Kidney (tissue), 13 donors: ENCODE measurements at regions not wholly inside any gene's neighbourhood (a gene's known extent, or its start where the extent isn't known, plus 50 kb on each side); places are given as distances from the start of the nearest gene placed in this dataset.

Source experiments
- DNase-seq, 5 donors: peaks; one replicate each; pipeline ENCODE4 v3.0.0-alpha.2; 2013 to 2020
- FAIRE-seq: peaks from 2 replicates; lab custom pipeline; 2012; peaks lifted over from hg19 to GRCh38; lab: Jason Lieb, UNC
- H3K27ac ChIP-seq, 2 donors: one replicate each; pipeline ENCODE4 v1.7.0; 2013; ENCODE audit warnings: low read depth in 2 of 2, low read length in 2 of 2, inconsistent platforms in 1 of 2
- H3K27me3 ChIP-seq: one replicate; pipeline ENCODE4 v1.7.1; 2013; ENCODE audit warnings: low read length, inconsistent platforms; ENCODE audit not compliant: control insufficient read depth, insufficient read depth
- H3K36me3 ChIP-seq, 3 donors: one replicate each; pipeline versions ENCODE4 v1.7.0 to v1.7.1; 2013; ENCODE audit warnings: low read length in 3 of 3, control low read depth in 1 of 3, inconsistent platforms in 1 of 3; ENCODE audit not compliant: insufficient read depth in 3 of 3, control insufficient read depth in 2 of 3
- H3K4me1 ChIP-seq, 3 donors: one replicate each; pipeline versions ENCODE4 v1.7.0 to v1.7.1; 2013; ENCODE audit warnings: low read length in 3 of 3, inconsistent platforms in 1 of 3, low read depth in 1 of 3; ENCODE audit not compliant: control insufficient read depth in 2 of 3, insufficient read depth in 2 of 3
- H3K4me3 ChIP-seq, 3 donors: one replicate each; pipeline versions ENCODE4 v1.7.0 to v1.8.1; 2013; ENCODE audit warnings: low read length in 3 of 3, control low read depth in 1 of 3, inconsistent platforms in 1 of 3
- H3K9ac ChIP-seq, 3 donors: one replicate each; pipeline versions ENCODE4 v1.7.0 to v1.7.1; 2013; ENCODE audit warnings: low read length in 3 of 3, control low read depth in 1 of 3, inconsistent platforms in 1 of 3
- H3K9me3 ChIP-seq, 3 donors: one replicate each; pipeline versions ENCODE4 v1.7.0 to v1.7.1; 2013; ENCODE audit warnings: low read length in 3 of 3, control low read depth in 1 of 3, inconsistent platforms in 1 of 3; ENCODE audit not compliant: control insufficient read depth in 2 of 3, insufficient read depth in 1 of 3
- intact Hi-C: fragments of 100-400 bp; cut with DNase I; formaldehyde crosslinking; loops from one replicate; pipeline ENCODE4 v1.11.1; 2022
- TF ChIP-seq, protein P1 (sequence below): IDR thresholded peaks from 3 replicates; pipeline ENCODE4 v1.5.1; 2012; ENCODE audit warnings: mild to moderate bottlenecking, moderate library complexity, borderline replicate concordance; ENCODE audit not compliant: insufficient read depth; ENCODE audit errors: extremely low read depth
- donor health status: control.
- donor health status: control.
- donor health status: control.
- donor health status: control.
- donor health status: control.
- donor health status: DM: yes; HTN: yes; CAD: no.
- donor health status: Normal renal cell carcinoma (clear cell type).

DNA sequence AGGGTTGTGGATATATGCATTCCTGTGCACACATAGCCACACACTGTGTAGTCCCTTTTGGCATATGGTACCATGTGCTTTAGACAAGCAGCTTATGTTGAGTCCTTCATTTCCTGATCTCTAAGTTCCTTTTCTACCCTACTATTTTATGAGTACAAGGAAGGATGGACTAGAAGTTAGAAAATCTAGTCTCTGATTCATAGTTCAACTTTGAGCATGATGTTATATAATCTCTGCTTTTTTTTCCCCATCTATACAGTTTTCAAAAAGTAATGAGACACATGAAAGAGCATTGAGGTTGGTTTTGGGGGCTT lies 123.6 kb downstream of the PLEKHG1 start:
- H3K27ac ChIP-seq, result no peak overlapping the region
- H3K9me3 ChIP-seq, result no peaks in the 10 kb centered on the region
- peaks cover 0 to 6% (median 0%) of the 10 kb centered on the region in 3 donors for H3K4me1 ChIP-seq
- no peak overlapping the region for H3K9ac ChIP-seq
- FAIRE-seq, result no peak
- no peak for DNase-seq
- intact Hi-C loops, result no loop called here
- H3K27me3 ChIP-seq, result no peaks in the 10 kb centered on the region
- H3K4me3 ChIP-seq, result no peak overlapping the region
- no peaks in the 10 kb centered on the region for H3K36me3 ChIP-seq
- TF ChIP-seq, protein P1, sequence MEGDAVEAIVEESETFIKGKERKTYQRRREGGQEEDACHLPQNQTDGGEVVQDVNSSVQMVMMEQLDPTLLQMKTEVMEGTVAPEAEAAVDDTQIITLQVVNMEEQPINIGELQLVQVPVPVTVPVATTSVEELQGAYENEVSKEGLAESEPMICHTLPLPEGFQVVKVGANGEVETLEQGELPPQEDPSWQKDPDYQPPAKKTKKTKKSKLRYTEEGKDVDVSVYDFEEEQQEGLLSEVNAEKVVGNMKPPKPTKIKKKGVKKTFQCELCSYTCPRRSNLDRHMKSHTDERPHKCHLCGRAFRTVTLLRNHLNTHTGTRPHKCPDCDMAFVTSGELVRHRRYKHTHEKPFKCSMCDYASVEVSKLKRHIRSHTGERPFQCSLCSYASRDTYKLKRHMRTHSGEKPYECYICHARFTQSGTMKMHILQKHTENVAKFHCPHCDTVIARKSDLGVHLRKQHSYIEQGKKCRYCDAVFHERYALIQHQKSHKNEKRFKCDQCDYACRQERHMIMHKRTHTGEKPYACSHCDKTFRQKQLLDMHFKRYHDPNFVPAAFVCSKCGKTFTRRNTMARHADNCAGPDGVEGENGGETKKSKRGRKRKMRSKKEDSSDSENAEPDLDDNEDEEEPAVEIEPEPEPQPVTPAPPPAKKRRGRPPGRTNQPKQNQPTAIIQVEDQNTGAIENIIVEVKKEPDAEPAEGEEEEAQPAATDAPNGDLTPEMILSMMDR, result no peak

DNA sequence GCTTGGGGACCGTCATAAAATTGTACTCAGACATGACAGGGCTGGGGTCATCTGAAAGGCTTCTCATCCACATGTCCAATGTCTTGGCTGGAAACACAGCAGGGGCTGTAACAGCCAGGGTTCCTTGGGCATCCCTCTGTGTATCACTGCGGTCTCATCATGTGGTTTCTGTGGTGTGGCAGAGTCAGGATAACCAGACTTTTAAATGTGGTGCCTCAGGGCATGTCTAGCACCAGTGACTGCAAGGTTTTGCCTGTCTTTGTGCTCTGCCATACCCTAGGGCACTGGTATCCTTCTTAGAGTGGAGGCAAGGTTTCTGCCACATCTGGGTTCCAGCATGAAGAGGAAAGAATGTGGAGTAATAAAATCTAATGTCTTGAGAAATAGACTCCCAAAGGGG lies 124.2 kb downstream of the PLEKHG1 start:
- H3K9me3 ChIP-seq, result no peaks in the 10 kb centered on the region
- DNase-seq (no peak), FAIRE-seq (no peak)
- H3K9ac ChIP-seq, result no peak overlapping the region
- H3K36me3 ChIP-seq, result no peaks in the 10 kb centered on the region
- no peak overlapping the region for H3K27ac ChIP-seq
- H3K27me3 ChIP-seq, result no peaks in the 10 kb centered on the region
- H3K4me1 ChIP-seq, result peaks cover 0 to 6% (median 0%) of the 10 kb centered on the region in 3 donors
- TF ChIP-seq, protein P1, result no peak
- no peak overlapping the region for H3K4me3 ChIP-seq
- intact Hi-C loops, result no loop called here

GRCh38 chr6:150725795-150726194 lies 126.1 kb downstream of the PLEKHG1 start:
- TF ChIP-seq, protein P1, result no peak
- intact Hi-C loops, result no loop called here
- FAIRE-seq, result no peak

GRCh38 chr6:150729188-150729748 lies 129.6 kb downstream of the PLEKHG1 start:
- H3K27ac ChIP-seq, result no peak overlapping the region
- intact Hi-C loops, result no loop called here
- no peaks in the 10 kb centered on the region for H3K4me1 ChIP-seq
- H3K9ac ChIP-seq, result no peak overlapping the region
- H3K9me3 ChIP-seq, result no peaks in the 10 kb centered on the region
- H3K36me3 ChIP-seq, result peaks cover 0 to 4% (median 0%) of the 10 kb centered on the region in 3 donors
- no peak for FAIRE-seq
- H3K27me3 ChIP-seq, result no peaks in the 10 kb centered on the region
- DNase-seq, result no peak
- H3K4me3 ChIP-seq, result no peak overlapping the region
- TF ChIP-seq, protein P1, result no peak

More at GRCh38 chr6:150725795-150726194, 126.1 kb downstream of the PLEKHG1 start:
- DNase-seq, result no peak
- no peak overlapping the region for H3K27ac ChIP-seq
- H3K4me3 ChIP-seq, result no peak overlapping the region
- H3K9me3 ChIP-seq, result no peaks in the 10 kb centered on the region
- no peaks in the 10 kb centered on the region for H3K27me3 ChIP-seq
- no peaks in the 10 kb centered on the region for H3K36me3 ChIP-seq
- H3K9ac ChIP-seq, result no peak overlapping the region
- H3K4me1 ChIP-seq, result peaks cover 0 to 4% (median 0%) of the 10 kb centered on the region in 3 donors
